ENCODE measurements at regions not wholly inside any gene's neighbourhood (a gene's known extent, or its start where the extent isn't known, plus 50 kb on each side); places are given as distances from the start of the nearest gene placed in this dataset.

DNA sequence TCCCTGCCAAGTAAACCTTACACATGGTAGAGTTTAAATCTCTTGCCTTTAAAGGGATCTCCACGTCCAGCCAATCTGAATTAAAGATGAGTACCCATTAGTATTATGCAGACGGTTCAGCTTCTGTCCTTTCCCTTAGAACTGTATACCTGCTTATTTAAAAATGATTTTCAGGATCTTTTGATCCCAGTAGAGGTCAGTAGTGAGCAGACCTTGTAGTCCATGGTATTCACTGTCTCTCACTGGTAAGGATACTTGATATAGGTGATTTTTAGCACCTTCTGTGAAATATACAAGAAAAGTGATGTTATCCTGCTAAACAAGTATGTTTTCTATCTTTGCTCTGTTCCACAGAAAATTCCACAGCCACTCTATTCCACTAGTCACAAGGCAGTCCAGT is 1211.6 kb upstream of the ADGRL4 start:
- TF ChIP-seq CTCF (IDR thresholded peaks at IDR 0.05; ENCODE audit: insufficient read depth, low read length, poor library complexity, severe bottlenecking) (peak; percentile 65), EZH2phosphoT487 (conservative IDR thresholded peaks at IDR 0.05; ENCODE audit: low read length) (no peak)

Measured in SU-DHL-6 (cell line).